Hematopoietic multipotent progenitor cell treated with erythropoietin and hydrocortisone succinate and interleukin-3 and kit ligand, for 6 days (in vitro differentiated cells): ENCODE measurements at regions not wholly inside any gene's neighbourhood (a gene's known extent, or its start where the extent isn't known, plus 50 kb on each side); places are given as distances from the start of the nearest gene placed in this dataset.

Experiments used
- DNase-seq: peaks from one replicate; pipeline ENCODE4 v3.0.0-alpha.2; 2015

DNA sequence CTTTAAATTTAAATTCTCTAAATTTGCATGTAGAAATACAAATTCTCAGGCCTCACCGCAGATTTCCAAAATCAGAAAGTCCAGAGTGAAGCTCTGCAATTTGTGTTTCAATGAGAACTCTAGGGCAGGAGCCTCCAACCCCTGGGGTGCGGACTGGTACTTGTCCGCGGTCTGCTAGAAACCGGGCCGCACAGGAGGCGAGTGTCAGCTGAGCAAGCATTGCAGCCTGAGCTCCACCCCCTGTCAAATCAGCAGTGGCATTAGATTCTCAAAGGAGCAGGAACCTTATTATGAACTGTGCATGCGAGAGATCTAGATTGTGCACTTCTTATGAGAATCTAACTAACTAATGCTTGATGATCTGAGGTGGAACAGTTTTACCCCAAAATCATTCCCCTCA, 203.0 kb upstream of the PCSK2 start:
- DNase-seq = no peak

DNA sequence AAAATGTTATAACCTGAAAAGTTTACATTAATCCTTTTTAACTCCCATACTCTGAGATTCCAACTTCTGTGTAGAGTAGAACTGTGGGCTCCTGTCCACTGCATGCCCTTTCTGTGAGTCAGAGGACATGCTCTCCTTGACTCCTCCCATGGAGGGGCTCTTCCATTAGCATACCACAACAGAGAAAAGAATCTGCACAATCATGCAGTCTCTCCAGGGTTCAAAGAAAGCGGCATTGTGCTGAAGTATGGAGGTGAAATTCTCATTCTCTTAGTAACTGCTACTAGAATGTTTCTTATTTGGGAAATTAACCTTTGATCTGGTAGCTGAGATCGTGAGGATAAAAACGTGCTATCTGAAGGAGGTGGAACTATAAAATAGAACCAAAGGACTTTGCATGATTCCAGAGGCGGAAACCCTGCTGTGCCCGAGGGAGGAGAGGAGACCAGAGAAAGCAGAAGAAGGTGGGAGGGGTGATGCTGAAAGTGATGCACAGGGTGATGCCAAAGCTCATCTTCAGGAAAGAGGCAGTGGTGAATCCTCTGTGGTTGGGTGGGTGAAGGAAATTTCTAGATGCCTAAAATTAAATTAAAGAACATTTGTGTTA, 202.2 kb upstream of the PCSK2 start:
- no peak for DNase-seq

DNA sequence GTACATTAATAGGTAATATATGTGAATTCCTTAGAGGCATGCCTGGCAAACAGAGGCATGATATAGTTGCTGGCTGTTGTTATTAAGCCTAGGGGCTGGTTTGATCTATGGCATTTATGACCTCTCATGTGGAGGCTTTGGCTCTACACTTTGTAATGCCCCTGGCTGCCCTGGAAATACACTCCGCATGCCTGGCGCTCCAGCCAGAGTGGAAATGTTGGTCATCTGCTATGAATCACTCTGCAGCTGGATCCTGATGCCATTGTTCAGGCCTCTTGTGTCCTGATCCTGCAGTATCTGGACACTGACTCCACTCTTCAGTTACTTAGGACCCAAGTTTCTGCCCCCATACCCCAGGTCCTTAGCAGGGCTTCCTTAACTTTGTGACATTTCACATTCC, 200.5 kb upstream of the PCSK2 start:
- DNase-seq = no peak

DNA sequence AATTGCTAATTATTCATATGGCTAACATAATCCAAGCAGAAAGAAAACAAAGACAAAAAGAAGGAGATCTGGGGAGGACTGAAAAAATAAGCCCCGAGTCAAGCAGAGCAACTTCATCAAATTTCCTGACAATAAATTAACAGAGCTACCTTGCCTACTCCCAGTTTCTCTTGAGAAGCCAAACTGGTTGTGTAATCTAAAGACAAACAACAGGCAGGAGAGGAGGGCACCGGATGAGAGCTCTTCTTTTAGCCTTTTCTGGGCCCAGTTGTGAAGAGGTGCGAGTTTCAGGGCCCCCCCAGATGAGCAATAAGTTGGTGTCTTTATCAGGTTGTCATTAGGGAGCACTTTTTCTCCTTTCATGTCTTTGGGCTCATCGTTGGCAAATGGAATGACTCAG, 197.1 kb upstream of the PCSK2 start:
- no peak for DNase-seq

DNA sequence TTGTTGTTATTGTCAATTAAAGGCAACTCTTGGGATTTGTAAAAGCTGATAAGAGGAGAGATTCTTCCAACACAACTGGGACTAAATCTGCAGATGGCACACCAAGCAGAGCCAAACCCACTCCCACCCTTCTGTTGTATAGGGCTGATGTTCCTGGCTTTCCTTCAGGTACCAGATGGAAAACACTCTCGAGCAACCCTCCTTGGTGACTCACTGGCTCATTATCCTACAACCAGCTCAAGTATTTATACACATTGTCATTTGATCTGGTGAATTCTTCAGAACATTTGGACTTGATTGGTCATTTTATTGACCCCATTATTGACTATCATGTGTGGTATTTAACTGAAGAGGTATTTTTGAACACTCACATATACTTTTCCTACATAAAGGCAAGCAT, 190.3 kb upstream of the PCSK2 start:
- DNase-seq = no peak

DNA sequence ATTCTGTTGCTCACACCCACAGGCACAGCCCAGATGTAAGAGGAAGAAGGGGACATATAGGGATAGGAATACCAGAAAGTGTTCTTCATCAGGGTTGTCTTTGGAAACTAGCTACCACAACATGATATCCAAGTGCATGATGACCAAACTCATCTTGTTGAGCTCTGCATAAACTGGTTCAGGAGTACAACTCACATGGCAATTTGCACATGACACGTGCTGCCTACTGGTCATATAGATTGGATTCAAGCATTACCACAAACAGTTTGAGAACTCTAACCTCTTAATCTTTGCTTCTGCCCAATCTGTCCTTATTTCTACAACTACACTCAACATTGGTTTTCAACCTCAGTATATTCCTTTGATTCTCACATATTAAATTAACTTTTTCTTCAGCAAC, 184.7 kb upstream of the PCSK2 start:
- DNase-seq = no peak

DNA sequence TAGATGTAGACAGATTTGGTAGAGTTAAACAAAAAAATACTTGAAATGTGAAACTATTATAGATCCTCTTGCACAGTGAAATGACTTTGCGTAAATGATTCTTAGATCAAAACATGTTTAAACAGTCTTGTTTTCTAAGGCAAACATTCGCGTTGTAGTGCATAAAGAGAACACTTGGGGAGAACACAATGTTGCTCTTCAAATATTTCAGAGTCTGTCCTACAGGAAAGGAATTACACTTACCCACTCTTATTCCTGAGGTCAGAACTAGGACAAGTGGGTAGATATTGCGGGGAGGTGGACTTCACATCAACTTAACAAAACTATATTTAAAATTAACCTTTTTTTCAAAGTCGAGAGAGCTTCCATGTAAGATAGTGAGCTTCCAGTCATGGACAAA, 183.5 kb upstream of the PCSK2 start:
- no peak for DNase-seq

DNA sequence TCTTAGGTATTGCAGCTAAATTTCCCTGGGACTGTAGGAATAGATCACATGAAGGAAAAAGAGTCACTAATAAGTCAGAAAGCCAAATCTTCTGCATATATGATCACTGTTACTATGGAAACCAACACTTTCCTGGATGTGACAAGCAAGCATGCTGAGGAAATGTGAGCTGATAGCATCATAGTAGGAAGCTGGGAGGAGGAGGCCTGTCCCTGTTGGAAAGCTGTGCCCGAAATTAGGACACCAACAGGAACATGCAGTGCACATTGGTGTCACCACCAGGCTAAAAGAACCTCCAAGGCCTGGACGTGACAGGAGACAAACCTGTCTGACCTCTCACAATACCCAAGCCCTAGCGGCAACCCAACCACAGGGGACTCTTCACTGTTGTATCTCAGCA, 181.9 kb upstream of the PCSK2 start:
- no peak for DNase-seq

DNA sequence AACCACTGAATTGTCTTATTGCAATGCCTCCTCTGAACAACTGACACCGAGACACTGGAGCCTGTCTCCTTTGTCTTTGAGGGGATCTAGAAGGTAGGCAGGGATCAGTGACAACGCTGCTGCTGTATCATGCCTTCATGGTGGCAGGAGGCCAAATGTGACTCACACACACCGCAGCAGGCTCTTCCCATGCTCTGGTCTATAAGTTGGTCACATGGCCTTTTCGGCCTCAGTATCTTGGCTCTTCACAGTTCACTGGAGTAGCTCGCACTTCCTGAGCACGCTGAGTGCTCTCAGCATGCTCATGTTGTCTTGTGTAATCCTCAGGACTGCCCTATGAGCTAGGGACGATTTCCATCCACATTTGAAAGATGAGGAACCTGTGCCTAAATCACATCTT, 167.4 kb upstream of the PCSK2 start:
- no peak for DNase-seq

DNA sequence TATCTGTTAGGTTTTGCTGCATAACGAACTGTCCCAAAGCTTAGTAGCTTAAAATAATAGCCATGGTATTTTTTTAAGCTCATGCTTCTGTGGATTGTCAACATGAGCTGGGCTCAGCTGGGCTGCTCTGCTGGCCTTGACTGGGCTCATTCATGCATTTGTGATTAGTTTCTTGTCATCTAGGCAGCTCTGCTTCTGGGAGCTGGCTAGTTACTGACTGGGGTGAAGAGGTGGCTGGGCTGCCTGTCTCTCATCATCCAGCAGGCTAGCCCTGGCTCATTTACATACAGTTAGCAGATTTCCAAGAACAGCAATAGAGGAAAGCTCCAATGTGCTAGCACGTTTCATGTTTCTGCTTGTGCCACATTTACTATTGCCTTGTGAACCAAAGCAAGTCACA, 165.1 kb upstream of the PCSK2 start:
- no peak for DNase-seq

DNA sequence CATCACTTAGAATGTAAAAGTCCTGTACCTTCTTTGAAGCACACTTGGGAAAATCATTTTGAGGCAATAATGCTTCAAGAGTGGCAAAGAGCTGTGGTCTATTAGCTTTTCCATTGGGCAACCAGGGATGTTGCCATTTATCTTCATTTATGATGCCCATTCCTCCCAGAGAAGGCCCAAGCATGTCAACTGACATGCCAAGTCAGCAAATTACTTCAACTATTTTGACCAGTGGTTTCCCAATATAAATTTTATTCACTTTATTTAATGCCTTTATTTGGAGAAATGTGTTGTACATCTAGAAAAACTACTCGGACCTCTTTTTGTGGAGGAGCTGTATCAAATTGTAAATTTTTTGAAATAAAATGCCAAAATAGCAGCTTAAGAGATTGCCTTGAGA, 164.1 kb upstream of the PCSK2 start:
- no peak for DNase-seq

DNA sequence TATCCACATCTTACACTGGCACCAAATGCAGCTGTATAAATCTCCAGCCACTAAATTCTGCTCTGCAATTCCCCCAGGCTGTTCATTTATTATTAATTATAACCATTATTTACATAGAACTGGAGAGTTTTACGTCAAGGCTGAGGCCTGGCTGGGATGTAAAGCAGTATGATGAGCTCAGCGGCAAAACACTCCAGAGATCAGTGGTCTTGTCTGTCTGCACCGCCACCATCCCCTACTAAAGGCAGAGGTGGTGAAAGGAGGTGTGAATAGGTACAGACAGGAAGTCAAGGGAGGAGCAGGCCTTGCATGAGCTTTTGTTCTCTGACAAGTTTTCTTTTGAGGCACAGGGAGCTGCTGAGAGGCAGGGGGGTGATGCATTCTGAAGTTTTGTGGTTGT, 159.9 kb upstream of the PCSK2 start:
- DNase-seq = no peak

DNA sequence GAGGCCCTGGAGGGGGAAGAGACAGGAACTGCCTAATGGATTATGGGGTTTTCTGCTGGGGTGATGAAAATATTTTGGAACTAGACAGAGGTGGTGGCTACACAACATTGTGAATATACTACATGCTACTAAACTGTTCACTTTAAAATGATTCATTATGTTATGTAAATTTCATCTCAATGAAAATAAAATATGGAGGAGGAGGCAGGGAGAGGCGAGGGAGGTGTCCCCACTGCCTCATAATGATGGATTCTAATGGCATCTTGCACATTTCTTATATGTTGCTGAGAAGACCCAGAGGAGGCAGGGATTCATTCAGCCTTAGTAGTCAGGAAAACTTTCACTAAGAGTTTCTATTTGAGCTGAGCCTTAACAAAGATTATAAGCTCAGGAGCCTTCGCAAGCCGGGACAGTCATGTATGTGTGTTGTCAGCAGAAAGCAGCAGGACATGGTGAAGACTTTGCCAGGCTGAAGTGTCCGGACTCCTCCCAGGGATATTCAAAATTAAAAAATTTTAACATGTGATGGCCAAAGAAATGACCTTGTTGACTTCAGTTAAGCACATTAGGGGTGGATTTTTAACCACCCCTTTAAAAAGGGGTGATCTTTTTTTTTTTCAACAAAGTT, 158.6 kb upstream of the PCSK2 start:
- DNase-seq = no peak

DNA sequence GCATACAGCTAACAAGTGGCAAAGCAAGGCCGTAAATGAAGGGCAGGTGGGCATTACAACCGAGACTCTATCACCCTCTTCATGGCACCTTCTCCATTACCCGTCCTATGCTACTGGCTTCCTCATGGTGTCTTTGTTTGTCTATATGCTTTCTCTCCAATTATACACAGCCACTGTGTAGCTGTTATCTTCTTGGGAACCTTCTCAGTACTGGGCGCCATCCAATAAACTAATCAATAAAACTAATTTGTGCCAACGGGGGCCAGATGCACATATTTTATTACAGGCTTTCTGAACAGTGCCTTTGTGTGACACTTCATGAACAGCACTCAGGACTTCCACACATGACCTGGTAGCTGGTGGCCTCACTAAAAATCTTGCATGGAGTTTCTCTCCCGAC, 149.8 kb upstream of the PCSK2 start:
- no peak for DNase-seq

DNA sequence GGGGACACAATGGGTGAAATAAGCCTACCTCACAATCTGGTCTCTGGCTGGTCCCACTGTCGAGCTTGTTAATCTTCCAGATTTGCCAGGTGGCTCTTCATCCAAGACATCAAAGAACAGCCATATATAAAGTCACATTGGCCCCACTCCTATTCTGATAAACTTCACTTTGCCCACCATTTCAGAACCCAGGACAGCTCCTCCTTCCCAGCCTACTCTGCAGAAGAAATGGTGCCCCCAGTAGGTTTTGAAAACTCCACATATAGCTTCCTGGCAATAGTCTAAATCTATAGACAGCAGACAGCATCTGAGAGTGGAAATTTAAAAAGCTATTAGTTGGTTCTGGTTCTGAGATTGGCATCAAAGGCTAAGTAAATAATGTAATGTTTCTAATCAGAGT, 143.1 kb upstream of the PCSK2 start:
- peak; percentile 26 for DNase-seq

DNA sequence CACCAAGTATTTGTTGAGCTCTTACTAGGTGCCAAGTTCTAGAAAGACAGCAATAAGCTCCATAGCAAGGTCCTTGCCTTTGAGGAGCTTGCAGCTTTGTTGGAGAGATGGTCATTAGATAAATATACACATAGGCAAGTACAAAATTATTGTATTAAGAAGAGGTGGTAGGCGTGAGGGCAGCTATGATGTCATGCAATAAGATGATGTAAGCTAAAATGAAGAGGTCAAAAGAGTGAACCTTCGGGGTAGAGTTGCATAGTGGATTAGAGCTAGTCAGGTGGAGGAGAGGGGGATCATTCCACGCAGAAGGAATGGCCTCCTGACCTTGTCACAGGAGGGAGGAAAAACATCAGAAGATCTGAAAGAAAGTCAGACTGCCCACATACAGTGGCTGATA, 141.9 kb upstream of the PCSK2 start:
- no peak for DNase-seq

DNA sequence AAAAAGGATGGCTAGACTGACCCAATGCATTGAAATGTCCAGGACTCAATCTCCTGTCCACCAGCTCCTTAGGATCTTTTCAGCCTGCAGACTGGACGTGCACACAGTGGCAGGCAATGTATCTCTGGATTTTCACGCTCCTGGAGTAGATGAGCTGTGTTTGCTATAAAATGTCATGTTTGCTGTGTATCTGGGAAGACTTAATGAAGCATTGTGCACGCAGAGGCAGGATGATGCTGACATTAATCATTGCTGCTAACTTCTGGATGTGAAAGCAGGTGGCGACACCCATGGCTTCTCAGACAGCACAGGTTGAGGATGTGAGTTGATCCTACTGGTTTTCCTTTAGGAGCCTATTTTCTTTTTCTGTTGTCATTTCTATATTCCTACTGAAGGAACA, 133.1 kb upstream of the PCSK2 start:
- no peak for DNase-seq

DNA sequence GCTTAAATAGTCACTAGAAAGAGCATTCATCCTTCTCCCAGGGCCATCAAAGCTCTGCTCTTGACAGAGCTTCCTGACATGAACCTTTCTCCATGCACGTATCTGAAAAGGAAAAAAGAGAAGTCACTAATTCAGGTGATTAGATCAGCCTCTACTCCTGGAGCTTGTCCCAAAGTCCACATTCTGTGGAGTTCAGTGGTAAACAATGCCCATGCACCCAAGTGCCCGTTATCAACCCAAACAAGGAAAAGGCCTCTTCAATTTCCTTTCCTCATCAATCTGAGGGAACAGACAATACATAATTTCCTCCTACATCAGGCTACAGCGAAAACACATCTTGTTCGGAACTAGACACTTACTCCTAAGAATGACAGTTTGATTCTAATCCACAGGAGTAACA, 129.2 kb upstream of the PCSK2 start:
- no peak for DNase-seq

DNA sequence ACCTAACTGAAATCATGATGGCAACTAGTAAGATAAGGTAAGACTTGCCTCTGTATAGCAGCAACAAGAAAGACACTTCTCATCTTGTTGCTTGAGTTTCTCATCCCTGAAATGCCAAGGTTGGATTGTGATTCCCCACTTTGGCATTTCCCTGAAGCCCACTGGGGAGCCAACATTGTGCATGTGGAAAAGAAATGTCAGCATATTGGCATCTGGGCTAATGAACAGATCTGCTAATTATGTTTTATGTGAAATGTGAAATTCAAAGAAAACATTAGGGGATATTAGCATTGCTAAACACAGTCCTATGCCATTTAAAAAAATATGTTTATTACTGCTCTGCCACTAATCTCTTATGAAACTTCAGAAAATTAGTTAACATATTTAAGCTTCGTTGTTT, 126.3 kb upstream of the PCSK2 start:
- no peak for DNase-seq

DNA sequence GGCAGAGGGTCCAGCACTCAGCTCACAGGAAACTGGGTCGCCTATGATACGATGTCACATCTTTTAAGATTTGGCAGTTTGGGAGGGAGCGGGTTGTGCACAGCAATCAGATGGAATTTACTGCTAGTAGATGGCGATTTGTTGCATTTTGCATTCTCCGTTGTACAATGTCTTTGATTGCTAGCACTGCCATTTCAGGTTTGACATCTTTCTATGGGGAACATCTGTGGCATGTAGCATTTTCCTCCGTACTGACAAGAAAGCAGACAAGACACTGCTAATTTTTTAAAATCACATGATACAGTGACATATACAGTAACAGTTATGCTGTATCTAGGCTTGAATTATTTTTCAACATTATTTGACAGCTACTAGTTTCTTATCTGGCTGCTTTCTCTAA, 119.7 kb upstream of the PCSK2 start:
- no peak for DNase-seq

DNA sequence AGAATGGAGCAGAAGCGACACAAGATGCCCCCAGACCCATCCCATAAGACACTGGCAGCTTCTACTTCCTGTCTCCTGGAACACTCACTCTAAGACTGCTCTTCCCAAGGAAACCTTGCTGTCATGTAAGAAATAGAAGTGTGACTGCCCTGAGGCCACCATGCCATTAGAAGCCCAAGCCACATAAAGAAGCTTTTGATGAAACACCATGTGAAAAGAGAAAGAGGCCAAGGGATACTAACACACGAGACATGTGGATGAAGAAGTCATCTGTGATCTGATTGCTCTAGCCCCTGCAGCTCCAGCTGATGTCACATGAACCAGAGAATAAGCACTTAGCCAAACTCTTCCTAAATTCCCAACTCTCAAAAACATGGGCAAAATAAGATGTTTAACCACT, 117.9 kb upstream of the PCSK2 start:
- DNase-seq = no peak

DNA sequence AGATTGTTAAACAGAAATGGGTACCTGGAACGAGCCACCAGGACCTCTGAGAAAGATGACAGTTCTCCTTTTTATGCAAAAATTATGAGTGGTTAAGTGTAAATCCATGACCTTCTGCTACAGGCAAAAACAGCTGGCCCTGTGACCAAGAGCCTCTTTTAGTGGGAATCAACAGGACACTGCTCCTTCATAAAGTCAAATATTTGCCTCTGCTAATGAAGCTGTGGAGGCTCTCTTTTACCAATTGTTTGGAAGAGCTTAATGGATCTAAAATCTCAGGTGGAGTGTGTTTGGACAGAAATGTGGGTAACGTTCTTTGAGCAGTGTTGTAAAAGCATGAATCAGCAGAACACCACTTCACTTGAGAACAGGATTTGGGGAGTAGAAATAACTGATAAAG, 117.5 kb upstream of the PCSK2 start:
- no peak for DNase-seq

DNA sequence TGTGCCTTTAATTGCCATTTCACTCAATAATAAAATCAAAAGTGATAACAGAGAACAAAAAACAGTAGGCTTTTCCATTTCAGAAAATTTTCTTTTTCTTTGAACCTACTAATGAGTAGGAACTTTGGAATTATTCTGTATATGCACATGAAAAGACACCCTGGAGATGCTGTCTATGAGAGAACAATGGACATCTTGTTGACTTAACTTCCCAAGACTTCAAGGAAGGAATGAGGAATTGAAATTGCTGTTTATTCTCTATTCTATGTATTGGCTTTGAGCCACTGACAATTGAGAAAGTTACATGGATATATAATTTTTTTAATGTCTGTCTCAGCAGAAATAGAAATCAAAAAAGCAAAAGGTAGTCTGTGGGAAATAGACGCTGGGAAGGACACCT, 98.6 kb upstream of the PCSK2 start:
- no peak for DNase-seq

DNA sequence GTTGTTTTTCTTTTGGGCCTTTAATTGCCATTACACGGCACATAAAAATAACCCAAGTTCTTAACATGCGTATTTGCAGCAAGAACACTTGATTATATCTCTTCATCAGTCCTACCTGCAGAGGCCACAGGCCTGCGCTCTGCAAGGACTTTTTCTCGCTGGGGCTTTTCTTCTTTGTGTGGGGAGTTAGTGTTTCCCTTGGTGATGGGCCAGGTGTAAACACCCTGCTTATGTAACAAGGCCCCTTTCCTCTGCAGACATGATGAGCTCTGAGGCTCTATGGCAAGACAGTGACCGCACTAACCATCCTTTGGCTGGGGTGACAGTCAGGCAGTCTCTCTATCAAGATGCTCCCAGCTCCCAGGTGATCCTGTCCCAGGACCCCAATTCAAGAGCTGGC, 97.8 kb upstream of the PCSK2 start:
- no peak for DNase-seq

DNA sequence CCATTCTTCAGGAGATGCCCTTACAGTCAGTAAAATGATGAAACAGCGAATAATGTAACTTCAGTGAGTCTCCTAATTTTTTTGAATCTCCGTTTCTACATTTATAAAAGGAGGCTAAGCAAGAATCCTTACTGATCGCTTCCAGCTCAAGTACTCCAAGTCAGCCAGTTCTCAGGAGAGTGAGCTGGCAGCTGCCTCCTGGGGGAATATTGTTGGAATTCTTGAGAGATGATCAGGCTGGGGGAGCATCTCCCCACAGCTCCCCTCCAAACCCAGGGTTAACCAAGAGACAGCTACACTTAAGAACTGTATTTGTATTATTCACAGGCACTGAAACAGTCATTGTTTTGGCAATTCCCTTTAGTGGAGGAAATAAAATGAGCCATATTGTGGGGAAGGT, 89.1 kb upstream of the PCSK2 start:
- no peak for DNase-seq

DNA sequence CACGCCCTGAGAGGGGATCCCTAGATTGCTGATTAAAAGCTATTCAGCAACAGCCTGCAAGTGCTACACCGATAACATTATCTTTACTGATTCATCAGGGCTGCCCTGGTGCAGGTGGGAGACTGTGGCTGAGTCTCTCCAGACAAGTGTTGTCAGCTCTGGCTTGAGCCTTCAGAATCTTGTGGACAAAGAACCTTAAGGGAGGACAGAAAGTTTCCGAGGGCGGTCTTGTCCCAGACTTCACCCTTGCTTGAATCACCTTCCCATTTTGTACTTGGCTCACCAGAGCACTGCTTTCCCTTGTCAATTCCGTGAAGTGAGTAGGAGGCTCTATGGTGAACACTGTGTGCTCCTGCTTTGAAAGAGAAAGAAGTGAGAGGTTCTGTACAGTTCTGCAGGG, 88.6 kb upstream of the PCSK2 start:
- DNase-seq = no peak
